CD4-positive, alpha-beta T cell treated with Interleukin-2 at 100 ng/mL for 4 hours (primary cell): ENCODE measurements at regions not wholly inside any gene's neighbourhood (a gene's known extent, or its start where the extent isn't known, plus 50 kb on each side); places are given as distances from the start of the nearest gene placed in this dataset.

ENCODE experiments used
- DNase-seq: peaks from one replicate; pipeline ENCODE4 v3.0.0-alpha.2; 2020; ENCODE audit warnings: low spot score

DNA sequence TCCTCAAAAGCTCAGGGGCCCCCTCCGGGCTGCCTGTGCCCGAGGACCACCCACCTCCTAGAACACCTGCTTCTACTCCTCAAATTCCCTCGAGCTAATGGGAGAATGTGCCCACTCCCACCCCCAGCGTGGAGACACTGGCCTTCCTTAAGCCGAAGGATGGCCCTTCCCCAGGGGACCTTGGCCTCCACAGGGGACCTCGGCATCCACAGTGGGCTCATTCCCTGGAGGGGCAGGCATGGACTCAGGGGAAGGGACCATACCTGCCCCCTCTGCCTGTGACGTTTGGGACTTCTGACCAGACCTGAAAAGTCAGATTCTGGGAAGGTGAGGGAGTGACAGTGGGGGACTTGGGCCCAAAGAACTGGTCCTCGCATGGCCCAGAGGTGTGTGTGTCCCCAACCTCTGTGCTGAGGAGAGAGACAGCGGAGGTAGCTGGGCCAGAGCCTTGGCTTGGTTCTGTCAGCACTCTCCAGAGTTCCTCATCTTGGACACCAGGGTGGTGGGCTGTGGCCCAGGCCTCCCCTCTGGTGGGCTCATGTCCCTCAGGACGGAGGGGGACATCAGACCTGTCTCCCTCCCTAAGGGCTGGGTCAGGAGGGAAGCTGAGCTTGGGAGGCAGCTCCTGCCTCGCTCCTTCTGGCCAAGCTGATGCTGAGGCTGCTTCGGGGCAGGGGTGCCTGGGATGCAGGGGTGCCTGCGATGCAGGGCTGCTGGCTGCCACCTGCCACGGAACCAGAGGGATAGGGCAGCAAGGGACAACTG is 240.4 kb downstream of the HAUS1 start:
- DNase-seq: no peak

- no peak for DNase-seq
These were observed 240.9 kb downstream of the HAUS1 start for GRCh38 chr18:46345181-46345465.

GRCh38 chr18:46346213-46346612 is 242.0 kb downstream of the HAUS1 start:
- no peak for DNase-seq

DNA sequence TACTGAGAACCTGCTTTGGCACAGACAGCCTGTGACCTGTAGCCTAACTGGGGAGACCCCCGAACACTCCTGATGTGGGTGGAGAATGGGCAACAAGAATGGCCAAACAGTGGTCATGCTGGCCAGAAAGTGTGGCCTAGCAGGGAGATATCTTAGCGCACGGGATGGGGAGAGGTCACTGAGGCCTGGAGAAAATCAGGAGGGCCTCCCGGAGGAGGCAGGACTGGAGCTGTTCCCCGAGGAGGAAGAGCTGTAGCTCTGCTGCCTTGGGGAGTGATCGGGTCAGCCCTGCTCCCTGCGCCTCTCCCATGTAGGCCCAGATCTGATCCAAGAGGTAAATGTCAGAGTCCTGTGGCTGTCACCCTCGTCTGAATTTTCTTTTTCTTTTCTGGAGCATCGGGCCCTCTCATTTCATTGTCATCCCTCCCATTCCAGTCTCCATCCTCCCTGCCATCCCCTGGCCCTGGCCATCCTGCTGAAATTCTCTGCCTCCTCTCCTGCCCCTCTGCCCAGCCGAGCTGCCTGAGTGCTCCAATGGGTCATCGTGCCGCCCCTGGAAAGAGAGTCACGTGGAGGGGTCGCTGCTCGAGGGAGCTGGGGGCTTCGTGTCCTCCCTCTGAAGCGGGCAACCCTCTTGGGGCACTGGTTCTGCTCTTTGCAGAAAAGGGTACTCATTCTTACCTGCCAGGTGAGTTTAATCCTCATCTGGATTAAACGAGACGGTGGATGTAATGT is 242.9 kb downstream of the HAUS1 start:
- DNase-seq: no peak

DNA sequence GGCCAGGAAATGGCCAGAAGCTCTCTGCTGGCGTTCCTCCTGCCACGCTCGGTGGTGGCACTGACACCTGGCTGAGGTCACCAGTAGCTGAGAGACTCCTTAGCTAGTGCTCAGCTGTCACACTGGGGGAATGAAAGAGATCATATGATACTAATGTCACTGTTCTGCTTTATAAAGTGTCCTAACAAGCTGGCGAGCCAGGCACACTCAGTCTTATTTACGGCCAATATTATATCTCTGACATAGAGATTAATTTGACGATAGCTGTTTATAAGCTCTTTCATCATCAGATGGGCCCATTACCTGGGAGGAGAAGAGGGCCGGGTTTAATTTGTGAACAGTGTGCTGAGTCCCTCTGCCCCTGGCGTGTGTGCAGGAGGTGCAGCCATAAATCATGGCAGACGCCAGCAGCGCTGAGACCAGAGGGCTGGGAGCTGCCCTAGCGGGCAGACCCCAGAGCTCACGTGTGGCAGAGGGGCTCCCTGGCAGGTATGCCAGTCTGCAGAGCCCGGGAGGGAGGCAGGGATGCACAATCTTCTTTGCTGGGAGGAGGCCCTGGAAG is 246.5 kb downstream of the HAUS1 start:
- no peak for DNase-seq

DNA sequence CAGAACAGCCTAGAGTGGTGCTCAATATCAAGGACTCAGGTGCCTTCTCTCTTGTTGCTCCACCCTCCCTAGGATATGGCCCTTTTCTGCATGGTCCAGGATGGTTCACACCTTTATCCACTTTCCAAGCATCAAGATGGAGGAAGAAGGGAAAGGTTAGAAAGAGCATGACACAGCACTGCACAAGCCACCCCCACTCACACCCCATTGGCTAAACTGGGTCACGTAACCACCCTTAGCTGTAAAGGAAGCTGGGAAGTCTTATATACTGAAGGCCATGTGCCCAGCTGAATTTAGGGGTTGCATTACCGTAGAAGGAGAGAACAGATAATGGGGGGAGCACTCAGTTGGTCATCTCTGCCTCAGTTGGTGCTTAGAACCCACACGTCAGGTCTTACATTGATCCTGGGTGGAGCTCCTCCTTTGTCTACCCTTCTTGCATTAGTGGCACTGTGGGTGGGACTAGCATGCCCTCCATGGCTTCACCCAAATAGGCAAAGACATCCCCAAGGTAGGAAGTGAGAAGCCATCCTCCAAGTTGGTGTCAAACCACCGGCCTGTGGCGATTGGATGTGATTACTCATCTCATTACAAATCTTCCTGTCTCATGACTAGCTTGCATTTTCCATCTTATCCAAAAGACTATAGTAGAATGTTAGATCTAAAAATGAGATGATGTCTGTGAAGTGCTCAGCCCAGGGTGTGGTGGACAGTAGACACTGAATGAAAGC is 248.5 kb downstream of the HAUS1 start:
- DNase-seq: no peak

DNA sequence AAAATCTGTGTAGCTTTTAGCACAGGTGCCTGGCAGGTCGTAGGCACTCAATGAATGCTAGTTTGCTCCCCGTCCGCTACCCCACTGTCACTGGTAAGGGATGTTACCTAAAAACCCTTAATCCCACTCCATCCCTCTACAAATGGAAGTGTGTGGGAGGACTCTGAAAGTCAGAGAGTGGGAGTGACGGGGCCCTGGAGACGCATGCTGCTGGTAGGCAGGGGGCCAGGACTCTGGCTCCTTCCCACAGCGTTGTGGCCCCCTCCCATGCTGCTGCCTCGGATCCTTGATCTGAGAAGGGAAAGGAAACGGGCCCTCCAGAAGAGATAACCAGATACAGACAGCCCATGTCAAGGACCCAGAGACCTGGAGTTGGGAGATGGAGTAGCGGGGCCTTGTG is 249.3 kb downstream of the HAUS1 start:
- no peak for DNase-seq

GRCh38 chr18:46356278-46357033 is 252.3 kb downstream of the HAUS1 start:
- no peak for DNase-seq

DNA sequence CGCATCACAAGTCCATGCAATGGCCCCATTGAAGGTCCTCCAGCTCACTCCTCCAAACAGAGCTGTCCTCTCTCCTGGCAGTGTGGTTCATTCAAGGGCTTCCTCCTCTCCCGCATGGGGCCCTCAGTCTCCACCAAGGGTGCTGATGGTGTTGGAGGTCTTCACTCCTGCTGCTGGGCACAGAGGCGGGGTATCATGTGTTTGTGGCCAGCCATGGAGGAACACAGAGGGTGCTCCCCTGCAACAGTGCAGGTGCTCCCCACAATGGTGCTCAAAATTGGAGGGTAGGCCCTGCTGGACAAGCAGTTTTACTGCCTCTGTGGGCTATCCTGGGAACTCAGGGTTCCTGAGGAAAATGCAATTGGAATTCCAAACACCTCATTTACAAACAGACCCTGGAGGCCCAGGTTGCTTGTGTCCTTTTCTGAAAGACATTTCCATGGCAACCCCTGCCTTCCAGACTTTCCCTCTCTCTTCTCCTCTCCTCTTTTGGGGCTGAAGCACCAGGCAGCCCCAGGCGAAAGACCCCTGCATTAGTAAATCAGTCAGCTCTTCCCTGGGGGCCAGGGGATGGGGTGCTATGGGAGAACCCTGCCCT is 256.0 kb downstream of the HAUS1 start:
- no peak for DNase-seq

DNA sequence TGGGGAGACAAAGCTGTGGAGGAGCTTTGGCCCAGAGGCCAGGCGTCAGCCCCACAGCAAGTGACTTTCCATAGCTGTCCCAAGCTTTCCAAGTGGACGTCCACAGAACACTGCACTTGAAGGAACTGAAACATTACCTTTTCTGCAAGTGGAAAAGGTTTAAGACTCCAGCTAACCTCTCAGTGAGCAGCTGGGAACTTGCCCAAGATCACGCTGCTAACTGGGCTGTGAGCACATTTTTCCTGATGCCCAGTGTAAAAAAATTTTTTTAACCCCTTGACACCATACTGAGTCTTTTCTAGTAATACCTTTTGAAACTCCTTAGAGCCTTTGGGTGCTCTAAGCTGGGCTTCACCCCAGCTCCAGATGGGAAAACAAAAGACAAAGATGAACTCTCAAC is 256.7 kb downstream of the HAUS1 start:
- DNase-seq: no peak

DNA sequence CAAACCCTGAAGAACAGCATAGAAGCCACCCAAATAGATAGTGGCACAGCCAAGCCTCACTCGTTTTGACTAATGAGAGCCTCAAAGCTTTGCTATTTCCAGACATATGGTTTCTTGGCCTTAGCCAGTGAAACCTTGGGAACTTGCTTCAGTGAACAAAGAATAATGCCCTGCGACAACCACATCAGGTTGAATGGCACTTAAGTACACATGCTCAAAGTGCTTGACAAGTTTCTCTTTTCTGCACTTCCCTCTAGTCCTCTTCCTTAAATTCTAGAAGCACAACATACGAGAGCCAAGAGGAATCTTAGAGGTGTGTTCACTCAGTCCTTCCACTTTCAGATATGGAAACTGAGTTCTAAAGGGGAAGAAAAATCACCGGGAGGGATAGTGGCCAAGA is 258.3 kb downstream of the HAUS1 start:
- DNase-seq: no peak

DNA sequence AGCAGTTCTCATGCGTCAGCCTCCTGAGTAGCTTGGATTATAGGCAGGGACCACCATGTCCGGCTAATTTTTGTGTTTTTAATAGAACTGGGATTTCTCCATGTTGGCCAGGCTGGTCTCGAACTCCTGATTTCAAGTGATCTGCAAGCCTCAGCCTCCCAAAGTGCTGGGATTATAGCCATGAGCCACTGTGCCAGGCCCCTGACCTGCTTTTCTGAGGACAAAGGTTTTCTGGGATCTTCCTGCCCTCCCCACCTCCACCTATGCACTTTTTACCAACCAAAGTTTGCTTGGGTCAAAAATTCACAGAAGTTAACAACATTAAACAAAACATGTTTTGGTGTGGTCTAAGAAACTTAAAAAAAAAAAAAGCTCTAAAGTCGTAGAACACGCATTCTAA is 259.9 kb downstream of the HAUS1 start:
- DNase-seq: no peak

- no peak for DNase-seq
These were observed 262.0 kb downstream of the HAUS1 start for GRCh38 chr18:46366201-46366600.

- no peak for DNase-seq
These were observed 262.7 kb downstream of the HAUS1 start for GRCh38 chr18:46366751-46367376.

DNA sequence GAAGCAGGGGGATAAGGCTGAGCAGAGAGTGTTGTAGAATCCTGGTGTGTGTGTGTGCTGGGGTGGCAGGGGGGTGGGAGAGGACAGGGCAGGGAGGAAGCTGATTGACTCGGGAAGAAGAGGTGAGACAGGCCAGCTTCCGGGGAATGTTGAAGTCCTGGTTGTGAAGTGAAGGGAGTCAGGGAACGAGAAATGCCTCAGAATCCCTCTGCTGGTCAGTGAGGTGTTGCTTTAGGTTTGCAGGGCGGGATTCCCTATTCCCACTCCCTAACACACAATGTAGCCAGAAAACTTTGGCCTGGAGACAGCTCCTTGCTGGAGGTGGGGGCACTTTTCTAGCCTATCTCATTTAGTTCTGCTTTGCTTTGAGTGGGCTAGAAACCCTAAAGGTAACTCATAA is 265.1 kb downstream of the HAUS1 start:
- no peak for DNase-seq

DNA sequence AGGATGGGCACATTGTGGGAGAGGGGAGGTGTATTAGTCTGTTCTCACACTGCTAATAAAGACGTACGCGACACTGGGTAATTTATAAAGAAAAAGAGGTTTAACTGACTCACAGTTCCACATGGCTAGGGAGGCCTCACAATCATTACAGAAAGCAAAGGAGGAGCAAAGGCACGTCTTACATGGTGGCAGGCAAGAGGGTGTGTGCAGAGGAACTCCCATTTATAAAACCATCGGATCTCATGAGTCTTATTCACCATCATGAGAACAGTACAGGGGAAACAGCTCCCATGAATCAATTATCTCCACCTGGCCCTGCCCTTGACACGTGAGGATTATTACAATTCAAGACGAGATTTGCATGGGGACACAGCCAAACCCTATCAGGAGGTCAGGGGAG is 266.7 kb downstream of the HAUS1 start:
- DNase-seq: no peak

DNA sequence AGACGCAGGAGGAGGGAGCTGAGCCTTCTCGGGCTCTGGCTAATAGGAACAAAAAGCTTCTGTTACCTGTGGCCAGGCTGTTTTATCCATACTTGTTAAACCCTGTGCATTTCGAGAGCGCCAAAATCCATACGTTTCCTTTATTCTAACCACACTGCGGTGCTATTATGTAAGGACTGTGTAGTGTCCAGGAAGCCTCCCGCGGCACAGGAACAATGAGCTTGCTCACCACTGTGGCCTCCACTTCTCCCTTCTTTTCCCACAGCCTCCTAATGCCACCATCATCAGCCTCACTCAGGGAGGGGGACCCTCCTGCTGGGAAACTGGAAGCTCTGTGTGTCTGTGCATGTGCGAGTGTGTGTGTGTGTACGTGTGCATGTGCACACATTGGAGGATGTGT is 268.5 kb downstream of the HAUS1 start:
- no peak for DNase-seq

DNA sequence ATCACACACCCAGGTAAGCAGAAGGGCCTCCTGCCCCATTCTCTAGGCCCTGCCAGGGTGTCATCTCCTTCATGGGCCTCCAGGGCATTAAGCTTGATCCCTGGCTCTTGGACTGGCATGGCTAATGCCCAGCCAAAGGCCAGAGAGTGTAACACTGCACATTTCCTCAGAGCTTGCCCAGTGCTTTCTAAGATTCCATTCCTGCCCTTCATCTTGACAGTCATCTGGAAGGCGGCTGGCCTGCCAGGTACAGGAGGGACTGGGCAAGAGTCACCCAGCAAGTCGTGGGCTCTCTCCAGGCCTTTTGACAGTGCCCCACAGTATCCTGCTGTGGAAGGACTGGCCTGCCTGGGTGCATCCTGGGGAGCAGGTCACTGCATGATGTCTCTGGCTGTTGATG is 268.9 kb downstream of the HAUS1 start:
- DNase-seq: no peak

GRCh38 chr18:46373791-46374190 is 269.6 kb downstream of the HAUS1 start:
- no peak for DNase-seq

DNA sequence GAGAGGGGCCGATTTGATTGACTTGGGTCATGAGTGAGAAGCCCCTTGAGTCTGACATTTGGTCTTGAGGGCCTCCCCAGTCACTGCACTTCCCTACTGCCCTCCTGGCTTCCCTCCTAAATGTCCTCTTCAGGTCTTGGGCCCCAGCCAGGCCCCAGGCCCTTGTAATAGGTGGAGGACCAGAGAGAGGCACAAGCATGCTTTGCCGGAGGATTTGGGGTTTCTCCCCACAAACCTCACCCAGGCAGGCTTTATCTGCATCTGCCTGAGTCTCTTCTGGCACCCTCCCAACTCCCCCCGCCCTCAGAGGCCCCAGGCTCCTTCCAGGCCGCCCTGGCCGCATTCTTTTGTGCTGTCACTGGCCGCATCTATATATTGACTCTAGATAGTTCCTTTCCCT is 270.7 kb downstream of the HAUS1 start:
- DNase-seq: no peak

- DNase-seq: no peak
These were observed 273.4 kb downstream of the HAUS1 start for GRCh38 chr18:46377557-46377956.
